Body of pancreas (tissue), 4 donors: ENCODE measurements at regions not wholly inside any gene's neighbourhood (a gene's known extent, or its start where the extent isn't known, plus 50 kb on each side); places are given as distances from the start of the nearest gene placed in this dataset.

Source experiments
- ATAC-seq: fragments of 150-250 bp; one replicate; pipeline ENCODE4 v1.9.1; 2016
- DNase-seq, 4 donors: peaks; one replicate each; pipeline ENCODE4 v3.0.0-alpha.2; 2019
- H3K27ac ChIP-seq, 4 donors: fragments of 200-600 bp; sonication (generic); 1 replicate in 3 of 4; 2 replicates in 1 of 4; pipeline versions ENCODE4 v1.5.1 to v1.6.1; 2016 to 2019; ENCODE audit warnings: mild to moderate bottlenecking in 1 of 4, mixed read lengths in 1 of 4, moderate library complexity in 1 of 4
- H3K27me3 ChIP-seq, 2 donors: fragments of 200-600 bp; sonication (generic); one replicate each; pipeline ENCODE4 v1.6.0; 2016; ENCODE audit warnings: mild to moderate bottlenecking in 1 of 2
- H3K36me3 ChIP-seq, 2 donors: fragments of 200-600 bp; sonication (generic); replicated peaks in 1 of 2; 2 replicates each; pipeline ENCODE4 v1.5.1; 2016; ENCODE audit warnings: low read depth in 2 of 2; ENCODE audit not compliant: insufficient read depth in 1 of 2
- H3K4me1 ChIP-seq: fragments of 200-600 bp; sonication (generic); one replicate; pipeline ENCODE4 v1.6.0; 2016
- H3K4me3 ChIP-seq, 2 donors: fragments of 200-600 bp; sonication (generic); 1 replicate in 1 of 2; 2 replicates in 1 of 2; pipeline ENCODE4 v1.5.1; 2016 to 2019
- H3K9me3 ChIP-seq, 3 donors: fragments of 200-600 bp; sonication (generic); 1 replicate in 2 of 3; 2 replicates in 1 of 3; pipeline ENCODE4 v1.5.1; 2016
- POLR2A ChIP-seq, 3 donors: fragments of 450-650 bp; IDR thresholded peaks; one replicate each; pipeline ENCODE4 v1.6.1; 2016; ENCODE audit warnings: antibody characterized with exemption in 3 of 3, mild to moderate bottlenecking in 2 of 3
- WGBS, 2 donors: methylation state at CpG; one replicate each; pipeline ENCODE4 v1.1.5; 2017; 5-methylcytosine and 5-hydroxymethylcytosine counted together
- intact Hi-C: fragments of 100-400 bp; cut with DNase I; formaldehyde crosslinking; loops from one replicate; pipeline ENCODE4 v1.15.1; 2023
- TF ChIP-seq, protein P1 (sequence below), 7 experiments: fragments of 450-650 bp in 4 of 7; fragments of 200-600 bp in 3 of 7; sonication (generic) in 3 of 7; IDR thresholded peaks; one replicate each; pipeline ENCODE4 v1.5.1; 2016 to 2019; ENCODE audit warnings: antibody characterized with exemption in 7 of 7

GRCh38 chr15:35874260-35874905 is 328.4 kb upstream of the DPH6 start:
- intact Hi-C loops: no loop called here
- DNase-seq (no peak), ATAC-seq (no peak)
- Histone ChIP-seq H3K4me3 (no peak overlapping the region), H3K27ac (no peak overlapping the region), H3K36me3 (no peaks in the 10 kb centered on the region), H3K4me1 (no peaks in the 10 kb centered on the region), H3K9me3 (no peaks in the 10 kb centered on the region), H3K27me3 (no peaks in the 10 kb centered on the region)
- TF ChIP-seq, protein P1, sequence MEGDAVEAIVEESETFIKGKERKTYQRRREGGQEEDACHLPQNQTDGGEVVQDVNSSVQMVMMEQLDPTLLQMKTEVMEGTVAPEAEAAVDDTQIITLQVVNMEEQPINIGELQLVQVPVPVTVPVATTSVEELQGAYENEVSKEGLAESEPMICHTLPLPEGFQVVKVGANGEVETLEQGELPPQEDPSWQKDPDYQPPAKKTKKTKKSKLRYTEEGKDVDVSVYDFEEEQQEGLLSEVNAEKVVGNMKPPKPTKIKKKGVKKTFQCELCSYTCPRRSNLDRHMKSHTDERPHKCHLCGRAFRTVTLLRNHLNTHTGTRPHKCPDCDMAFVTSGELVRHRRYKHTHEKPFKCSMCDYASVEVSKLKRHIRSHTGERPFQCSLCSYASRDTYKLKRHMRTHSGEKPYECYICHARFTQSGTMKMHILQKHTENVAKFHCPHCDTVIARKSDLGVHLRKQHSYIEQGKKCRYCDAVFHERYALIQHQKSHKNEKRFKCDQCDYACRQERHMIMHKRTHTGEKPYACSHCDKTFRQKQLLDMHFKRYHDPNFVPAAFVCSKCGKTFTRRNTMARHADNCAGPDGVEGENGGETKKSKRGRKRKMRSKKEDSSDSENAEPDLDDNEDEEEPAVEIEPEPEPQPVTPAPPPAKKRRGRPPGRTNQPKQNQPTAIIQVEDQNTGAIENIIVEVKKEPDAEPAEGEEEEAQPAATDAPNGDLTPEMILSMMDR (IDR thresholded peaks at IDR 0.05): no peak
- TF ChIP-seq POLR2A (IDR thresholded peaks at IDR 0.05): no peak

- no peak for TF ChIP-seq POLR2A (IDR thresholded peaks at IDR 0.05)
- TF ChIP-seq, protein P1 (IDR thresholded peaks at IDR 0.05): no peak
- WGBS, 2 donors: 39 to 58% methylated on average over 4 of the region's 4 CpGs
- Histone ChIP-seq H3K36me3 (no peaks in the 10 kb centered on the region), H3K4me1 (no peaks in the 10 kb centered on the region), H3K27ac (no peak overlapping the region), H3K27me3 (no peaks in the 10 kb centered on the region), H3K4me3 (no peak overlapping the region), H3K9me3 (no peaks in the 10 kb centered on the region)
- DNase-seq (no peak), ATAC-seq (no peak)
- intact Hi-C loops: no loop called here
Observed at GRCh38 chr15:35876762-35877161, 330.8 kb upstream of the DPH6 start.

DNA sequence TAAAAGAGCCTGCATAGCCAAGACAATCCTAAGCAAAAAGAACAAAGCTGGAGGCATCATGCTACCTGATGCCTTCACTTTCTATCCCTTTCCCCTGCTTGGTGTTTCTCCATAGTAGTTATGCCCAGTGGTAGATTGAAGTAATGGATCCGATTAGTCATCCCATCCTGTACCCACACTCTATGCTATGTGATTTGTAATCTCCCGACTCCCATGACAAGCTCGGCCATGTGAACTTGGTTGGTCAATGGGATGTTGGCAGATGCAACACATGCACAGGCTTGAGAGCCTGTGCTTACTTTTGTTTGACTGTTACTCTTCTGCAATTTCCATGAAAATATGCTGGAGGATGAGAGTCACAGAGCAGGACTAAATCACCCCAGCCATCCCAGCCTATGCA is 334.9 kb upstream of the DPH6 start:
- DNase-seq: no peak
- no peaks in the 10 kb centered on the region for H3K36me3 ChIP-seq
- 94 to 96% methylated on average over 3 of the region's 3 CpGs for WGBS, 2 donors
- no peak for ATAC-seq
- no peak overlapping the region for H3K4me3 ChIP-seq
- TF ChIP-seq POLR2A (IDR thresholded peaks at IDR 0.05): no peak
- TF ChIP-seq, protein P1 (IDR thresholded peaks at IDR 0.05): no peak
- H3K9me3 ChIP-seq: no peaks in the 10 kb centered on the region
- intact Hi-C loops: no loop called here
- no peaks in the 10 kb centered on the region for H3K27me3 ChIP-seq
- no peak overlapping the region for H3K27ac ChIP-seq
- H3K4me1 ChIP-seq: no peaks in the 10 kb centered on the region

DNA sequence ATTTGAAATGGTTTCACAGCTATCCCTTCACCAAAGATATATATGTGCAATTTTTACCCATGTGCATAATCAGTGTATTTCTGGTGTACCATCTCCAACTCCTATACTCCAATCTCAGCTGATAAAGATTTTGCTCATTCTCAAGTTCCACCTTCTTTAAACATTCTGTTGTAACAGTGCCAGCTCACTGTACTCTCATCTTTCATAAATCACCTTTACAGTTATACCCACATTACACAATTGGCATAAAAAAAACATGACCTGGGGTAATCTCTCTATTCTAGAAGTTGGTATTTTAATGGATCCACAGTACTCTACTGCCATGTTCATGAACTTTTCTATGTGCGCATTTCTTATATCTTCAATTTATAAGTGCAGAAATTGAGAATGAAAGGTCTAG is 339.9 kb upstream of the DPH6 start:
- DNase-seq (no peak), ATAC-seq (no peak)
- TF ChIP-seq, protein P1 (IDR thresholded peaks at IDR 0.05): no peak
- no peak for TF ChIP-seq POLR2A (IDR thresholded peaks at IDR 0.05)
- Histone ChIP-seq H3K36me3 (no peaks in the 10 kb centered on the region), H3K4me3 (no peak overlapping the region), H3K9me3 (no peaks in the 10 kb centered on the region), H3K27me3 (no peaks in the 10 kb centered on the region), H3K4me1 (no peaks in the 10 kb centered on the region), H3K27ac (no peak overlapping the region)
- 100% methylated on average over 1 of the region's 1 CpG for WGBS, 2 donors
- intact Hi-C loops: no loop called here

- Histone ChIP-seq H3K9me3 (no peaks in the 10 kb centered on the region), H3K4me3 (no peak overlapping the region), H3K36me3 (no peaks in the 10 kb centered on the region), H3K4me1 (no peaks in the 10 kb centered on the region), H3K27ac (no peak overlapping the region), H3K27me3 (no peaks in the 10 kb centered on the region)
- ATAC-seq: no peak
- intact Hi-C loops: no loop called here
- DNase-seq: no peak
- TF ChIP-seq, protein P1 (IDR thresholded peaks at IDR 0.05): no peak
- no peak for TF ChIP-seq POLR2A (IDR thresholded peaks at IDR 0.05)
Observed at GRCh38 chr15:35886765-35887164, 340.8 kb upstream of the DPH6 start.
